ENCODE measurements at regions not wholly inside any gene's neighbourhood (a gene's known extent, or its start where the extent isn't known, plus 50 kb on each side); places are given as distances from the start of the nearest gene placed in this dataset.

- TF ChIP-seq SIN3A (IDR thresholded peaks at IDR 0.05; ENCODE audit: borderline replicate concordance, insufficient read depth, low read length) (no peak), POLR2AphosphoS5 (IDR thresholded peaks at IDR 0.05; ENCODE audit: low read depth, low read length) (no peak), REST (IDR thresholded peaks at IDR 0.05; ENCODE audit: insufficient read depth in 1 of 2, low read depth in 2 of 2, low read length in 2 of 2) (no peak)
These were observed 208.9 kb downstream of the GLI2 start for GRCh38 chr2:120944575-120944974.
